ENCODE measurements at regions not wholly inside any gene's neighbourhood (a gene's known extent, or its start where the extent isn't known, plus 50 kb on each side); places are given as distances from the start of the nearest gene placed in this dataset.

DNA sequence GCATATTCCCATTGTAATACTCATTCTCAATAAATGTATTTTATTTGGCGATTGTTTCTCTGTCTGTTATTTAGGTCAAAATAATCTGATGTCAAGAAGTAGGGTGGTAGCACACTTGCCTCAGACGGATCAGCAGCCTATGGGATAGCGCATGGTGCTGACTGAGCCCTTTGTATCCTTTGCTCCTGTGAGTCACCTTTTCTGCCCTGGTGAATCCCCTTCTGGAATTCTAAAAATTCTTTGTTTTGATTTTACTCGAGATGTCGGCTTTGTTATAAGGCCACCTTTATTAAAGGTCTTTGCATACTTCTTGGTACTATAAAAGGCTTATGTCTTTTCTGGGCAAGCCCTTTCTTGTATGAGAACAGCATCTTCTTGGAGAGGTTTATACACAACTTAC is 1187.8 kb downstream of the CDH9 start:
- Mint-ChIP-seq H3K27me3 (no peaks in the 10 kb centered on the region), H3K4me3 (no peak overlapping the region), H3K9me3 (peaks cover 10% of the 10 kb centered on the region), H3K4me1 (ENCODE audit: low read depth) (no peaks in the 10 kb centered on the region), H3K27ac (no peak overlapping the region), H3K36me3 (ENCODE audit: low read depth) (no peaks in the 10 kb centered on the region)
- ChIA-PET CTCF (no interaction called here), POLR2A (no interaction called here)
- no peak for ATAC-seq (ENCODE audit: poor library complexity)
- Histone ChIP-seq H3K27me3 (ENCODE audit: control insufficient read depth in 1 of 2, insufficient read depth in 2 of 2, low read length in 2 of 2) (no peaks in the 10 kb centered on the region), H3K27ac (ENCODE audit: low read depth in 1 of 2, low read length in 2 of 2) (no peak overlapping the region), H3K9me3 (ENCODE audit: control insufficient read depth in 1 of 2, insufficient read depth in 1 of 2, low read length in 2 of 2) (peaks cover 0 to 15% of the 10 kb centered on the region in 2 experiments), H3K4me3 (ENCODE audit: low read length) (no peak overlapping the region), H3K36me3 (ENCODE audit: insufficient read depth, low read length) (no peaks in the 10 kb centered on the region), H3K4me1 (ENCODE audit: insufficient read depth, low read length) (no peaks in the 10 kb centered on the region)
- no peak for TF ChIP-seq CTCF (IDR thresholded peaks at IDR 0.05)
- no peak for DNase-seq
- intact Hi-C loops (cut with DNase I, micrococcal nuclease) = no loop called here

DNA sequence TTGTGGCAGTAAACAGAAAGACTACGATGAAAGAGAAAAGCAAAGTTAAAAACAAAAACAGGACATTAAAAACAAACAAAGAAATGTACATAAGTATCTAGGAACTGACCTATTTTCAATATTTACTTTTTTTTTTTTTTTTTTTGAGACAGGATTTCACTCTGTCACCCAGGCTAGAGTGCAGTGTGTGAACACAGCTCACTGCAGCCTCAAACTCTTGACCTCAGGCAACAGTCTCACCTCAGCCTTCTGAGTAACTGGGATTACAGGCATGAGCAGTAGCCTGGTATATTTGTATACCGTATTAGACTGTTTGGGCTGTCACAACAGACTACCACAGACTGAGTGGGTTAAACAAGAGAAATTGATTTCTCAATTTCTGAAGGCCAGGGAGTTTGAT is 1189.1 kb downstream of the CDH9 start:
- ATAC-seq (ENCODE audit: poor library complexity) (no peak), DNase-seq (no peak)
- Histone ChIP-seq H3K9me3 (ENCODE audit: control insufficient read depth in 1 of 2, insufficient read depth in 1 of 2, low read length in 2 of 2) (peaks cover 0 to 15% of the 10 kb centered on the region in 2 experiments), H3K4me3 (ENCODE audit: low read length) (no peak overlapping the region), H3K27ac (ENCODE audit: low read depth in 1 of 2, low read length in 2 of 2) (no peak overlapping the region), H3K4me1 (ENCODE audit: insufficient read depth, low read length) (no peaks in the 10 kb centered on the region), H3K36me3 (ENCODE audit: insufficient read depth, low read length) (no peaks in the 10 kb centered on the region), H3K27me3 (ENCODE audit: control insufficient read depth in 1 of 2, insufficient read depth in 2 of 2, low read length in 2 of 2) (no peaks in the 10 kb centered on the region)
- no peak overlapping the region for H3K4me3 Mint-ChIP-seq
- no peak for TF ChIP-seq CTCF (IDR thresholded peaks at IDR 0.05)
- H3K36me3 Mint-ChIP-seq (ENCODE audit: low read depth) = no peaks in the 10 kb centered on the region
- ChIA-PET CTCF (no interaction called here), POLR2A (no interaction called here)
- H3K9me3 Mint-ChIP-seq = peaks cover 10% of the 10 kb centered on the region
- H3K4me1 Mint-ChIP-seq (ENCODE audit: low read depth) = no peaks in the 10 kb centered on the region
- intact Hi-C loops (cut with DNase I, micrococcal nuclease) = no loop called here
- no peaks in the 10 kb centered on the region for H3K27me3 Mint-ChIP-seq
- no peak overlapping the region for H3K27ac Mint-ChIP-seq

DNA sequence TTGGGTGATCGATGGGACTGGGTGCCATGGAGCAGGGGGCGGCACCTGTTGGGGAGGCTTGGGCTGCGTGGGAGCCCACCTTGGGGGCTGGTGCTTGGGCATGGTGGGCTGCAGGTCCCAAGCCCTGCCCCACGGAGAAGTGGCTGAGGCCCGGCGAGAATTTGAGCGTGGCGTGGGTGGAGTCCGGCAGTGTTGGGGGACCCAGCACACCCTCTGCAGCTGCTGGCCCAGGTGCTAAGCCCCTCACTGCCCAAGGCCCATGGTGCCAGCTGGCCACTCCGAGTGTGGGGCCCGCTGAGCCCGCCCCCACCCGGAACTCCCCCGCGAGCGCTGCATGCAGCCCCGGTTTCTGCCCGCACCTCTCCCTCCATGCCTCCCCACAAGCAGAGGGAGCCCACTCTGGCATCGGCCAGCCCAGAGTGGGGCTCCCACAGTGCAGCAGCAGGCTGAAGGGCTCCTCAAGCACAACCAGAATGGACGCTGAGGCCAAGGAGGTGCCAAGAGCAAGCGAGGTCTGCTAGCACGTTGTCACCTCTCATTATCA is 1178.6 kb upstream of the CDH10 start:
- Histone ChIP-seq H3K9me3 (ENCODE audit: control insufficient read depth in 1 of 2, insufficient read depth in 1 of 2, low read length in 2 of 2) (peaks cover 0 to 12% of the 10 kb centered on the region in 2 experiments), H3K36me3 (ENCODE audit: insufficient read depth, low read length) (no peaks in the 10 kb centered on the region), H3K27me3 (ENCODE audit: control insufficient read depth in 1 of 2, insufficient read depth in 2 of 2, low read length in 2 of 2) (no peaks in the 10 kb centered on the region), H3K27ac (ENCODE audit: low read depth in 1 of 2, low read length in 2 of 2) (no peak overlapping the region), H3K4me3 (ENCODE audit: low read length) (no peak overlapping the region), H3K4me1 (ENCODE audit: insufficient read depth, low read length) (no peaks in the 10 kb centered on the region)
- ATAC-seq (ENCODE audit: poor library complexity) (no peak), DNase-seq (no peak)
- H3K9me3 Mint-ChIP-seq = peaks cover 7% of the 10 kb centered on the region
- ChIA-PET CTCF (no interaction called here), POLR2A (no interaction called here)
- intact Hi-C loops (cut with DNase I, micrococcal nuclease) = no loop called here
- no peak for TF ChIP-seq CTCF (IDR thresholded peaks at IDR 0.05)
- H3K36me3 Mint-ChIP-seq (ENCODE audit: low read depth) = no peaks in the 10 kb centered on the region
- no peak overlapping the region for H3K4me3 Mint-ChIP-seq
- no peak overlapping the region for H3K27ac Mint-ChIP-seq
- H3K4me1 Mint-ChIP-seq (ENCODE audit: low read depth) = no peaks in the 10 kb centered on the region
- H3K27me3 Mint-ChIP-seq = no peaks in the 10 kb centered on the region

Measured in CD4-positive, alpha-beta T cell (primary cell).